ENCODE measurements at regions not wholly inside any gene's neighbourhood (a gene's known extent, or its start where the extent isn't known, plus 50 kb on each side); places are given as distances from the start of the nearest gene placed in this dataset.
"Not testable (repeated sequence)": the region's sequence is repeated elsewhere in the genome, so short reads cannot be mapped to it uniquely, and the experiment has no call there.

DNA sequence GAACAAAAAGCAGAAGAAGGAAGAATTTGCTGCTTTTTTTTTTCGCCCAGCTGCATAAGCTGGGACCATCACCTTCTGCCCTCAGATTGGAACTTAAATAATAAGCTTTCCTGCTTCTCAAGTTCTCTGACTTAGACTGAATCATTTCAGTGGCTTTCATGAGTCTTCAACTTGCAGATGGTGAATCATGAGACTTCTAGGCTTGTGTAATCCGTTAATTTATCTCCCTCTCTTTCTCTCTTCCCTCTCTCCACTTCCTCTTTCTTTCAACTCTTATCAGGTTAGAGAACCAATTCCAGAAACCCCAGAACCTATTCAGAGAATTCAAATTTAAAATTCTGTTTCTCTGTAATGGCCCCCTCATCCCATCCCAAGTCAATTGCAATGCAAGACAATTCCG lies 1153.7 kb downstream of the PCDH9 start:
- no peaks in the 10 kb centered on the region for H3K4me1 ChIP-seq (ENCODE audit: control insufficient read depth, insufficient read depth, low read length)
- H3K9me3 ChIP-seq (replicated peaks; ENCODE audit: control insufficient read depth, low read depth, low read length): no peaks in the 10 kb centered on the region
- H3K27ac ChIP-seq (ENCODE audit: low read length): no peak overlapping the region
- no CpG with 5 or more reads among the region's 3 CpGs for WGBS (ENCODE audit: insufficient coverage)
- no peaks in the 10 kb centered on the region for H3K27me3 ChIP-seq (ENCODE audit: control insufficient read depth, insufficient read depth, low read length)
- H3K4me3 ChIP-seq (ENCODE audit: low read length): no peak overlapping the region
- H3K36me3 ChIP-seq (ENCODE audit: control insufficient read depth, insufficient read depth, low read length): no peaks in the 10 kb centered on the region
- DNase-seq: no peak

DNA sequence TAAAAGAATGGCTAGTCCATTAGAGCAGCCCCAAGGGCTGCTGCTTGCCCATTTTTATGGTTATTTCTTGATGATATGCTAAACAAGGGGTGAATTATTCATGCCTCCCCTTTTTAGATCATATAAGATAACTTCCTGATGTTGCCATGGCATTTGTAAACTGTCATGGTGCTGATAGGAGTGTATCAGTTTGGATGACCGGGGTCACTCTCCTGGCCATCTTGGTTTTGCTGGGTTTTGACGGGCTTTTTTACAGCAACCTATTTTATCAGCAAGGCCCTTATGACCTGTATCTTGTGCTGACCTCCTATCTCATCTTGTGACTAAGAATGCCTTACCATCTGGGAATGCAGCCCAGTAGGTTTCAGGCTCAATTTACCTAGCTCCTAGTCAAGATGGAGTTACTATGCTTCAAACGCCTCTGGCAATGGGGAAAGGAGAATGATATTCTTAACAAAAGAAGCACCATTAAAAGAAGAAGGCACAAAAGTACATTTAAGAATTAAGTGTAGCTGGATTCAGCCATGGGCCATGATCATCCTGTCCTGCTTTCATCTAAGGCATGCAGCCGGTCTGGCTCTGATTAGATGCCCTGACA lies 1156.0 kb downstream of the PCDH9 start:
- no peak overlapping the region for H3K27ac ChIP-seq (ENCODE audit: low read length)
- no peaks in the 10 kb centered on the region for H3K9me3 ChIP-seq (replicated peaks; ENCODE audit: control insufficient read depth, low read depth, low read length)
- DNase-seq: no peak
- no CpG with 5 or more reads among the region's 4 CpGs for WGBS (ENCODE audit: insufficient coverage)
- no peaks in the 10 kb centered on the region for H3K36me3 ChIP-seq (ENCODE audit: control insufficient read depth, insufficient read depth, low read length)
- H3K27me3 ChIP-seq (ENCODE audit: control insufficient read depth, insufficient read depth, low read length): no peaks in the 10 kb centered on the region
- H3K4me1 ChIP-seq (ENCODE audit: control insufficient read depth, insufficient read depth, low read length): no peaks in the 10 kb centered on the region
- no peak overlapping the region for H3K4me3 ChIP-seq (ENCODE audit: low read length)

DNA sequence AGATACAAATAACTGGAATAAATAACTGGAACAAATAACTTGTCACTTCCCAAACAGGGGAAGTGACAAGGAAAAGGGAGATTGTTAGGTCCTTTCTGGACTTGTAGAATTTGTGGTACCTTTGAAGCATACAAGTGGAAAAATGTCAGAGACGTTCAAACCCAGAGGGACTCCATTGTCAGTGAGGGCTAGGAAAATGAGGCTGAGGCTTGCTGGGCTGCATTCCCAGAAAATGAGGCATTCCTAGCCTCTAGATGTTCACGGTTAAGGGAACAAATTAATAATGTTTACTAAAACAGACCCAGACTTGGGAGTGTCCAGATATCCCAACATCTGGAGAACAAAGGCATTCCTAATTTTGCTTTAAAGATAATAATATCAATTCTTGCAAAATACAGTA lies 1158.0 kb downstream of the PCDH9 start:
- not testable (repeated sequence) for H3K36me3 ChIP-seq (ENCODE audit: control insufficient read depth, insufficient read depth, low read length); H3K4me3 ChIP-seq (ENCODE audit: low read length); H3K27me3 ChIP-seq (ENCODE audit: control insufficient read depth, insufficient read depth, low read length); H3K27ac ChIP-seq (ENCODE audit: low read length); H3K9me3 ChIP-seq (replicated peaks; ENCODE audit: control insufficient read depth, low read depth, low read length); H3K4me1 ChIP-seq (ENCODE audit: control insufficient read depth, insufficient read depth, low read length)
- no CpG with 5 or more reads among the region's 2 CpGs for WGBS (ENCODE audit: insufficient coverage)
- DNase-seq: peak; percentile 36

DNA sequence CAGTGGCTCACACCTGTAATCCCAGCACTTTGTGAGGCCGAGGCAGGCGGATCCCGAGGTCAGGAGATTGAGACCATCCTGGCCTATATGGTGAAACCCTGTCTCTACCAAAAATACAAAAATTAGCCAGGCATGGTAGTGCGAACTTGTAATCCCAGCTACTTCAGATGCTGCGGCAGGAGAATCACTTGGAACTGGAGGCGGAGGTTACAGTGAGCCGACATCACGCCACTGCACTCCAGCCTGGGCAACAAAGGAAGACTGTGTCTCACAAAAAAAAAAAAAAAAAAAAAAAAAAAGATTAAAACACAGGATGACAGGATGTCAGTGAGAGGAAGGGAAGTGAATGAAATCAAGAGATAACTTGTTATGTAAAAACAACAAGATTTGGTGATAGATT lies 1158.5 kb downstream of the PCDH9 start:
- no peak overlapping the region for H3K27ac ChIP-seq (ENCODE audit: low read length)
- no peak overlapping the region for H3K4me3 ChIP-seq (ENCODE audit: low read length)
- no peaks in the 10 kb centered on the region for H3K36me3 ChIP-seq (ENCODE audit: control insufficient read depth, insufficient read depth, low read length)
- no peaks in the 10 kb centered on the region for H3K9me3 ChIP-seq (replicated peaks; ENCODE audit: control insufficient read depth, low read depth, low read length)
- no peak for DNase-seq
- no peaks in the 10 kb centered on the region for H3K27me3 ChIP-seq (ENCODE audit: control insufficient read depth, insufficient read depth, low read length)
- H3K4me1 ChIP-seq (ENCODE audit: control insufficient read depth, insufficient read depth, low read length): no peaks in the 10 kb centered on the region
- WGBS (ENCODE audit: insufficient coverage): 100% methylated on average over 3 of the region's 8 CpGs

DNA sequence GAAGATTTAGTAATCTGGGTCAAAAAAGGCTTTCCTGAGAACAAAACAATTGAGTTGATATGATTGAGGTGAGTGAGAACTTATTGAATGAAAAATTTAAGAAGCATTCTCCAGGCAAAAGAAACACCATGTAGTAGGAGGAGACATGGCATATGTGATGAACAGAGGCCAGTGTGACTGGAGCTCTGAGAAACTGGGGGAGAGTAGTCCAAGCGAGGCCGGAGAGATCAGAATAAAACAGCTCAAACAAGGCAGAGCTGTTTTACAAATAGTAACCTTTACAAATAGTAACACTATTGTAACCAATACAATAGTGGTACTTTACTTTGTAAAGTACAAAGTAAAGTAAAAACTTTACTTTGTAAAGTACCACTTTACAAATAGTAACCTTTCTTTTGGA lies 1159.1 kb downstream of the PCDH9 start:
- Histone ChIP-seq H3K36me3 (ENCODE audit: control insufficient read depth, insufficient read depth, low read length) (no peaks in the 10 kb centered on the region), H3K9me3 (replicated peaks; ENCODE audit: control insufficient read depth, low read depth, low read length) (no peaks in the 10 kb centered on the region), H3K4me3 (ENCODE audit: low read length) (no peak overlapping the region), H3K27ac (ENCODE audit: low read length) (no peak overlapping the region), H3K4me1 (ENCODE audit: control insufficient read depth, insufficient read depth, low read length) (no peaks in the 10 kb centered on the region), H3K27me3 (ENCODE audit: control insufficient read depth, insufficient read depth, low read length) (no peaks in the 10 kb centered on the region)
- WGBS (ENCODE audit: insufficient coverage): no CpG with 5 or more reads among the region's 2 CpGs
- DNase-seq: no peak

DNA sequence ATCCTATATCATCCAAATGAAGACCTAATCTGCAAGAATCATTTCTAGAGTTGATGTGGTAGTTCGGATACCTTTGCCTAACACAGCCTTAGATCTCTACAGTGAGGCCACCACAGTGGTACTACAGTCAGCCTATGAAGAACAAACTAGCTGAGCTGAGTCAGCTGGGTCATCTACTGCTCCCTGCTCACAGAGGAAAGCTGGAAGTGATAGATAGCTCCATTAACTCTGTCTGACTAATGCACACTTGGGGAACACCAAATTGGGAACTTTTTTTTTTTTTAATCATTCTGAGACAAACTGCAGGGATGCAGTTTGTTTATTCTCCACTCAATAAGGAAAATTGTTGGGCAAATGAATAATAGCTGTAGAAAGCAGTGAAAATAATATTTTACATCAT lies 1160.6 kb downstream of the PCDH9 start:
- H3K4me1 ChIP-seq (ENCODE audit: control insufficient read depth, insufficient read depth, low read length): no peaks in the 10 kb centered on the region
- H3K36me3 ChIP-seq (ENCODE audit: control insufficient read depth, insufficient read depth, low read length): no peaks in the 10 kb centered on the region
- H3K4me3 ChIP-seq (ENCODE audit: low read length): no peak overlapping the region
- no peak for DNase-seq
- WGBS (ENCODE audit: insufficient coverage): no CpG with 5 or more reads among the region's 1 CpG
- no peaks in the 10 kb centered on the region for H3K9me3 ChIP-seq (replicated peaks; ENCODE audit: control insufficient read depth, low read depth, low read length)
- H3K27me3 ChIP-seq (ENCODE audit: control insufficient read depth, insufficient read depth, low read length): no peaks in the 10 kb centered on the region
- no peak overlapping the region for H3K27ac ChIP-seq (ENCODE audit: low read length)

DNA sequence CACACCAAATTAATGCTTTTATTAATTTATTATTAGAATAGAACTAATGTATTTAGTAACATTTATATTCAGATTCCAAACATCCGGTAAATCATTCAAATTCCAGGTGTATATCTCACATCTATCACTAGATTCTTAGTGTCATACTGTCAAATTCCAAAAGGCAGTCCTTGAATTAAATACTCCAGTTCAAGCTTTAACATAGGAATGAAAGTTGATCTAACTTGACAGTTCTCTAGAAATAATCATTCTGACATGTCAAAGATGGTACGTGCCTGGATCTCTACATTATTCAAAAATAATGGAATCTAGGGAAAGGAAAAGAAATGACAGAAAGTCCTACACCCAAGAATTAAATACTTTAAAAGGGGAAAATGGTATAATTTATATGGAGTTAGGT lies 1161.5 kb downstream of the PCDH9 start:
- Histone ChIP-seq H3K36me3 (ENCODE audit: control insufficient read depth, insufficient read depth, low read length) (no peaks in the 10 kb centered on the region), H3K27me3 (ENCODE audit: control insufficient read depth, insufficient read depth, low read length) (no peaks in the 10 kb centered on the region), H3K27ac (ENCODE audit: low read length) (no peak overlapping the region), H3K4me1 (ENCODE audit: control insufficient read depth, insufficient read depth, low read length) (no peaks in the 10 kb centered on the region), H3K4me3 (ENCODE audit: low read length) (no peak overlapping the region), H3K9me3 (replicated peaks; ENCODE audit: control insufficient read depth, low read depth, low read length) (no peaks in the 10 kb centered on the region)
- WGBS (ENCODE audit: insufficient coverage): no CpG with 5 or more reads among the region's 2 CpGs
- no peak for DNase-seq

DNA sequence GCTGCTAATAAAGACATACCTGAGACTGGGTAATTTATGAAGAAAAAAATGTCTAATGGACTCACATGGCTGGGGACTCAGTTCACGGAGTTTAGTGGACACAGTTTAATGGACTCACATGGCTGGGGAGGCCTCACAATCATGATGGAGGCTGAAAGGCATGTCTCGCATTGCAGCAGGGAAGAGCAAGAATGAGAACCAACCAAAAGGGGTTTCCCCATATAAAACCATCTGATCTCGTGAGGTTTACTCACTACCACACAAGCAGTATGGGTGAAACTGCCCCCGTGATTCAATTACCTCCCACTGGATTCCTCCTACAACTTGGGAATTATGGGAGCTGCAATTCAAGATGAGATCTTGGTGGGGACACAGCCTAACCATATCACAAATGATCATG lies 1181.2 kb downstream of the PCDH9 start:
- WGBS (ENCODE audit: insufficient coverage): 89% methylated on average over 2 of the region's 4 CpGs
- Histone ChIP-seq H3K4me3 (ENCODE audit: low read length) (no peak overlapping the region), H3K27ac (ENCODE audit: low read length) (no peak overlapping the region), H3K9me3 (replicated peaks; ENCODE audit: control insufficient read depth, low read depth, low read length) (no peaks in the 10 kb centered on the region), H3K4me1 (ENCODE audit: control insufficient read depth, insufficient read depth, low read length) (no peaks in the 10 kb centered on the region), H3K36me3 (ENCODE audit: control insufficient read depth, insufficient read depth, low read length) (no peaks in the 10 kb centered on the region), H3K27me3 (ENCODE audit: control insufficient read depth, insufficient read depth, low read length) (no peaks in the 10 kb centered on the region)
- no peak for DNase-seq

DNA sequence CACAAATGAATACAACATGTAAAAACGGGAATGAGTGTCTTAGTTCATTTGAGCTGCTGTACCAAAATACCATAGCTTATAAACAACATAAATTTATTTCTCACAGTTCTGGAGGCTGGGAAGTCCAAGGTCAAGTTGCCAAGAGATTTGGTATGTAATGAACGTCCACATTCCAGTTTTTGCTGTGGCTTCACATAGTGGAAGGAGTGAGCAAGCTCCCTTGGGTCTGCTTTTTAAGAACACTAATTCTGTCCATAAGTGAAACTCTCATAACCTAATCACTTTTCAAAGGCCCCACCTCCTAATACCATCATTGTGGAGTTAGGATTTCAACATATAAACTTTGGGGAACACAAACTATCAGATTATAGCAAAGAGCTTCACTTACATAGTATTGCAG lies 1189.6 kb downstream of the PCDH9 start:
- no CpG with 5 or more reads among the region's 2 CpGs for WGBS (ENCODE audit: insufficient coverage)
- no peaks in the 10 kb centered on the region for H3K9me3 ChIP-seq (replicated peaks; ENCODE audit: control insufficient read depth, low read depth, low read length)
- no peak overlapping the region for H3K27ac ChIP-seq (ENCODE audit: low read length)
- no peak for DNase-seq
- no peaks in the 10 kb centered on the region for H3K27me3 ChIP-seq (ENCODE audit: control insufficient read depth, insufficient read depth, low read length)
- H3K4me1 ChIP-seq (ENCODE audit: control insufficient read depth, insufficient read depth, low read length): no peaks in the 10 kb centered on the region
- no peaks in the 10 kb centered on the region for H3K36me3 ChIP-seq (ENCODE audit: control insufficient read depth, insufficient read depth, low read length)
- no peak overlapping the region for H3K4me3 ChIP-seq (ENCODE audit: low read length)

DNA sequence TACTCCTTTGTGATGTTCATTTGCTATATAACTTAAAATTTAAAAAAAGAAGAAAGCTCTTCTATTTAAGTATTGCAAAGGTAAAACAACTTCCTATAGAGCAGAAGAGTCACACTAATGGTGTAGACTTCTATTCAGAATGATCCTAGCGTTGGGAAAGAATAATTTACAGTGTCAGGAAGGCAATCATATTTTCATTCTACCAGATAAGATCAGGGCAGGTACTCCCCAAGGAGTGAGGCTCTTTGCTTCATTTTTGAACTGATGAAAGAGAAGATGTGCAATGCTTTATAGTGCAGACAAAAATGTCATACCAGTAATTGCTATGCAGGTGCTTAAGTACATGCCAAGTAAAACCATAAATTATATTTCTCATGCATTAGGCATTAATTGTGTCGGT lies 1193.0 kb downstream of the PCDH9 start:
- H3K36me3 ChIP-seq (ENCODE audit: control insufficient read depth, insufficient read depth, low read length): no peaks in the 10 kb centered on the region
- H3K27me3 ChIP-seq (ENCODE audit: control insufficient read depth, insufficient read depth, low read length): no peaks in the 10 kb centered on the region
- H3K27ac ChIP-seq (ENCODE audit: low read length): no peak overlapping the region
- no peaks in the 10 kb centered on the region for H3K4me1 ChIP-seq (ENCODE audit: control insufficient read depth, insufficient read depth, low read length)
- WGBS (ENCODE audit: insufficient coverage): no CpG with 5 or more reads among the region's 2 CpGs
- H3K9me3 ChIP-seq (replicated peaks; ENCODE audit: control insufficient read depth, low read depth, low read length): no peaks in the 10 kb centered on the region
- no peak for DNase-seq
- H3K4me3 ChIP-seq (ENCODE audit: low read length): no peak overlapping the region

DNA sequence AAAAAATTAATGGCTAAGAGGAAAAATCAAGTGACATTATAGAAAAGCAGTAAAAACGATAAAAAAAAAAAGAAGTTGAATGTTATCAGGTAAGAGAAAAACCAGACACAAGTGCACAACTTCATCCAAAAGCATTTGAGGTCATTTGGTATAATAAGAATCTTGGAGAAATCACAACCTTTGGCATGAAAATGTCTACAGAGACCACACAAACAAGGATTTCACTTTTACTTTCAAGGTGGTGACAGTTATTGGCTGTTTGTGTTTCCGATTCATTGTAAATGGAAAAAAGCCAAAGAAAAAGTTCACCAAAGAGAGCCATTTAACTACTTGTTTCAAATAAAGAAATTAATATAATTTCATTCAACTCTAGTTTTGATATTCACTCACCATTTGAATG lies 1193.5 kb downstream of the PCDH9 start:
- Histone ChIP-seq H3K27me3 (ENCODE audit: control insufficient read depth, insufficient read depth, low read length) (no peaks in the 10 kb centered on the region), H3K9me3 (replicated peaks; ENCODE audit: control insufficient read depth, low read depth, low read length) (no peaks in the 10 kb centered on the region), H3K4me3 (ENCODE audit: low read length) (no peak overlapping the region), H3K36me3 (ENCODE audit: control insufficient read depth, insufficient read depth, low read length) (no peaks in the 10 kb centered on the region), H3K27ac (ENCODE audit: low read length) (no peak overlapping the region), H3K4me1 (ENCODE audit: control insufficient read depth, insufficient read depth, low read length) (no peaks in the 10 kb centered on the region)
- WGBS (ENCODE audit: insufficient coverage): no CpG with 5 or more reads among the region's 2 CpGs
- DNase-seq: peak; percentile 72
